ENCODE measurements at regions not wholly inside any gene's neighbourhood (a gene's known extent, or its start where the extent isn't known, plus 50 kb on each side); places are given as distances from the start of the nearest gene placed in this dataset.

DNA sequence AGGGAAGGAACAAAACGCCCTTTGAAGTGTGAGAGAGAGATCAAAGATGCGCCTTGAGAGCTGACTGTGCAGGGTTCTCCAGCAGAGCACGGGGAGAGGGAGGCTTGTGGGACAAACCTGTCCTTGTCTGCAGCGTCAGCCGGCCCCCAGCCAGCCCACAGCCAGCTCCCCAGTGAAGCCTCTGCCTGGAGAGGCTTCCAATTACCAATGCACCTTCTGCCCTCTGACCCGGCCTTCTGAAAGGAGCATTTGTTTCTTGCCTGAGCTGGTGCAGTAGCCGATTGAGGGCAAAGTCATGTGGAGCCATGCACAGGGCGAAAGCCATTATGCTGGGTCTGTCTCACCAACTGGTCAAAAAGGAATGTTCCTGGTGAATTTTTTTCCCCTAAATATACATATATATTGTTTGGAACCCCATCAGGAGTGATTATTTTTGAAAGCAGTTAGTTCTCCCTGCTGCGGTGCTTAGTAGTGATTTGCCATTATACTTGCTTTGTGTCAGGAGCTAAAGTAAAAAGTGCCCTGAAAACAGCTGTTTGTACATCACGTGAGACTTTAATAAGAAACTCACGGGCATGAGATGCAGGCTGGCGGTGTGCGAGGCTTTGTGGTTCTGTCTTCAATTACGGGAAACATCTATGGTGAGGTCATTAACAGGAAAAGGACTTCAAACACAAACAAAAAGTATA lies 268.6 kb downstream of the KLF6 start:
- no peak for DNase-seq (ENCODE audit: low read depth)
- no peak overlapping the region for H3K4me3 ChIP-seq (replicated peaks; ENCODE audit: low read depth, low read length)
- TF ChIP-seq, protein P1, sequence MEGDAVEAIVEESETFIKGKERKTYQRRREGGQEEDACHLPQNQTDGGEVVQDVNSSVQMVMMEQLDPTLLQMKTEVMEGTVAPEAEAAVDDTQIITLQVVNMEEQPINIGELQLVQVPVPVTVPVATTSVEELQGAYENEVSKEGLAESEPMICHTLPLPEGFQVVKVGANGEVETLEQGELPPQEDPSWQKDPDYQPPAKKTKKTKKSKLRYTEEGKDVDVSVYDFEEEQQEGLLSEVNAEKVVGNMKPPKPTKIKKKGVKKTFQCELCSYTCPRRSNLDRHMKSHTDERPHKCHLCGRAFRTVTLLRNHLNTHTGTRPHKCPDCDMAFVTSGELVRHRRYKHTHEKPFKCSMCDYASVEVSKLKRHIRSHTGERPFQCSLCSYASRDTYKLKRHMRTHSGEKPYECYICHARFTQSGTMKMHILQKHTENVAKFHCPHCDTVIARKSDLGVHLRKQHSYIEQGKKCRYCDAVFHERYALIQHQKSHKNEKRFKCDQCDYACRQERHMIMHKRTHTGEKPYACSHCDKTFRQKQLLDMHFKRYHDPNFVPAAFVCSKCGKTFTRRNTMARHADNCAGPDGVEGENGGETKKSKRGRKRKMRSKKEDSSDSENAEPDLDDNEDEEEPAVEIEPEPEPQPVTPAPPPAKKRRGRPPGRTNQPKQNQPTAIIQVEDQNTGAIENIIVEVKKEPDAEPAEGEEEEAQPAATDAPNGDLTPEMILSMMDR (IDR thresholded peaks at IDR 0.05; ENCODE audit: low read length, missing control alignments): no peak

DNA sequence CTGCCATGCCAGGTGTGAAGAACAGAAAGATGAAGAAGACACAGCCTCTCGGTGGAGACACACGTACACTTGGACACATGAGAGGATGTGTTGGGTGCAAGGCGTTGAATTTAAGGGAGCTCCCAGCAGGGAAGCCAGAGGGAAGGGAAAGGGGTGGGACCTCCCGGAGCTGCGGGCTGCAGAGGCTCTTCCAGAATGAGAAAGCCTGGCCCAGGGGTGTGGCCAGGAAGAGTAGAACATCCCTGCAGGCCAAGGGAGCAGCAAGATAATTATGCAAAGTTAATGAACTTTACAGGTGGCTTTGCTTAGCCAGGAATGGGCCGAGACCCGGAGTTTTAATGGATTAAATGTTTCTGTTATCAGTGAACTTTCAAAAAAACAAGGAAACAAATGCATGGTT lies 270.3 kb downstream of the KLF6 start:
- no peak for DNase-seq (ENCODE audit: low read depth)
- TF ChIP-seq, protein P1 (IDR thresholded peaks at IDR 0.05; ENCODE audit: low read length, missing control alignments): no peak
- H3K4me3 ChIP-seq (replicated peaks; ENCODE audit: low read depth, low read length): no peak overlapping the region

DNA sequence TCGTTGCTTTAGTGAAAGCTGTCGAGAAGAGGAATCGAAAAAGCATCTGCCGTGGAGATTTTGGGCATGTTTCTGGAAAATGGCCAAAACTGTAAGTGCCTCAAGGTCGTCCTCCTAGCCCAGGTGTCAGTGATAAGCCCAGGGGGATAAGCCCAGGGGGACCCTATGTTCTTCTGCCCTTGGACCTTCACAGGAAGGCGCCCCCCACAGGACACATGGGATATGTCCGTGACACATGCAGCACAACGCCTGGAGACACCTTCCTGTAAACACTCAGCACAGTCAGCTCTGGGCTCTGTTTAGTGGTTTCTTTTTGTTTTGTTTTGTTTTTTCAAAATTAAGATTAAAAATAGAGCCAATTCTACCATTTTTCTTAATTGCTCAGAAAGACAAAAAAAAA lies 272.7 kb downstream of the KLF6 start:
- no peak overlapping the region for H3K4me3 ChIP-seq (replicated peaks; ENCODE audit: low read depth, low read length)
- TF ChIP-seq, protein P1 (IDR thresholded peaks at IDR 0.05; ENCODE audit: low read length, missing control alignments): no peak
- DNase-seq (ENCODE audit: low read depth): no peak

DNA sequence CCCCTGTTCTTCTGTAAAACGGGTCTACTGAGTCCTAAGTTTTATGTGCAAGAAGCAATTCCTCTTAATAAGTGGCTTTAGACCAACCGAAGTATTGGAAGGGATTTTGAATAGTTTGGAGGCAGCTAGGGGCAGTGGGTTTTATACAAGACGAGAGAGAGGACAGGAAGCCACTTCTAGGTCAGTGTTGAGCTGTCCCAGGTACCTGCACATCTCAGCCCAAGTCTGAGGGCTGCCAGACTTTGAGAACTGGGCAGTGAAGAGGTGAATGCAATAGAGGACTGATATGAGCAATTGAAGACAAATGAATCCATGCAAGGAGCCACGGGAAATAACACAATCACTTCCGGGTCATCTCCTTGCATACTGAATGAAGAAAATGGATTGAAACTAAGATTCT lies 273.5 kb downstream of the KLF6 start:
- H3K4me3 ChIP-seq (replicated peaks; ENCODE audit: low read depth, low read length): no peak overlapping the region
- no peak for DNase-seq (ENCODE audit: low read depth)
- TF ChIP-seq, protein P1 (IDR thresholded peaks at IDR 0.05; ENCODE audit: low read length, missing control alignments): no peak

DNA sequence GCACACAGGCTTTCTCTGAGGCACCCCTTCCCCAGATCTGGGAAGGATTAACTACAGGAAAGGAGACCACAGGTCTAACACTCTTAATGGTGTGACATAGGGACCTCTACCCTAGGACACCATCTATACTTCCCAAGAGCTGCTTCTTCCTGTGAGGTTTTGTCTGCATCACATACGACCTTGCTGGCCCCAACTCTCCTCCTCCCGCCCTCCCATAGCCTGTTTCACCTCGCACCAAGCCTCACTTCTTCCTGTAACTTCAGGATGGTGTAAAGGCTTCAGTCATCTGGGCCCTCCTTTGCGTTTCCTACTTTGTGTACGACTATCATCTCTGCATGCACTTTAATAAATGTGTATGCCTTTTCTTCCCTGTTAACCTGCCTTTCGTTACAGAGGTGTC lies 274.3 kb downstream of the KLF6 start:
- TF ChIP-seq, protein P1 (IDR thresholded peaks at IDR 0.05; ENCODE audit: low read length, missing control alignments): no peak
- no peak for DNase-seq (ENCODE audit: low read depth)
- no peak overlapping the region for H3K4me3 ChIP-seq (replicated peaks; ENCODE audit: low read depth, low read length)

DNA sequence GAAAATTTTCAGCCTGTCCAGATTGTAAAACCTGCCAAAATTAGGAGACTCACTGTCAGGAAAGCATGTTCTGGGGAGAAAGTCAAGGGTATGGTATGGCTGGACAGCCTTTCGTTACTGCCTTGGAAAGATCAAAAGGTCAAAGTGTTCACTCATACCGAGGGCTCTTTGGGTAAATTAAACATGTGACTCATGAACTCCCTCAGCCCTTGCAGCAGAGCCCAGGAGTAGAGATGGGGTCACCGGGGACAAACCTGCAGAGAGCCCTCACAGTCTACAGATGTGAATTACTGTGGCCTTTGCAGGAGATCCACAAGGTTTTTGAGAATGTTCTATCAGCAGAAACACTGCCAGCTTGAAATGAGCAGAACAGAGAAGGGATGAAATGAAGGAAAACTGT lies 275.7 kb downstream of the KLF6 start:
- no peak for DNase-seq (ENCODE audit: low read depth)
- TF ChIP-seq, protein P1 (IDR thresholded peaks at IDR 0.05; ENCODE audit: low read length, missing control alignments): no peak
- H3K4me3 ChIP-seq (replicated peaks; ENCODE audit: low read depth, low read length): no peak overlapping the region

DNA sequence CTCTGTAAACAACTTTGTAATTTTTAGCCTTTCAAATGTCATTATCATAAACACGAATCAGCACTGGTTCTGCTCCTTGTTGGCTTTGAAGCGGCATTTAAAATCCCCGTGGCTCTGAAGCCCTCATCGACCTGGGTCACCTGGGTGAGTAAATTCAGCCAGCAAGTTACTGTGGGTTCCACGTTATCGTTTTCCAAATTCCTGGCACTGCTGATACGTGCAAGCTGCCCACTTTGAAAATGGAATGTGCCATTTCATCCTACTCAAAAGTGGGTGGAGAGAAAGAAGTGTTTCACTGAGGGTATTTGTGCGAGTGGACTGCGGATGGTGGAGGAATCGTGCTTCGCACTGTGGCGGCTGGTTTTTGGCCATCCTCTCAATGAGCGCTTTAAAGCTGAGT lies 281.7 kb downstream of the KLF6 start:
- DNase-seq (ENCODE audit: low read depth): no peak
- H3K4me3 ChIP-seq (replicated peaks; ENCODE audit: low read depth, low read length): no peak overlapping the region
- TF ChIP-seq, protein P1 (IDR thresholded peaks at IDR 0.05; ENCODE audit: low read length, missing control alignments): no peak
